HG03442 (cell line): ENCODE measurements at regions not wholly inside any gene's neighbourhood (a gene's known extent, or its start where the extent isn't known, plus 50 kb on each side); places are given as distances from the start of the nearest gene placed in this dataset.

ENCODE experiments used
- ATAC-seq: cut with Tn5 transposase; IDR thresholded peaks from one replicate; pipeline ENCODE4 v1.9.1; 2021; ENCODE audit warnings: mild to moderate bottlenecking, moderate library complexity; ENCODE audit not compliant: unreplicated experiment

DNA sequence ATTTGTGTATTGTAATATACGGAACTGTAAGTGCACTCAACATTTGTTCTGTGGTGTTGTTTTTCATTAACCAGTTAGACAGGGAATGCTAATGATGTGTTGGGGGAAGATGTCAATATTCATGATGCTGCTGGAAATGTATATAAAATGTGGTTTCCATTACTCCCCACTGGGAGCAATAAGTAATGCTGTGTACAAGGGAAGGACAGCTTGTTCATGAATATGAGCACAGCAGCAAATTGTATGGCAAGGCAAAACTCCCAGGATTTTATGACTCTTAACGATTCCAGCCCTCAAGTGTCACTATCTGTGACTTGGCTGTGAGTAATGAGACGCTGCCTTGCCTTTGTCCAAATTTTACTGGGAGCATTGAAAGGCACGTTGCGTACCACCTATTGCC is 312.4 kb upstream of the DDX18 start:
- ATAC-seq: no peak

DNA sequence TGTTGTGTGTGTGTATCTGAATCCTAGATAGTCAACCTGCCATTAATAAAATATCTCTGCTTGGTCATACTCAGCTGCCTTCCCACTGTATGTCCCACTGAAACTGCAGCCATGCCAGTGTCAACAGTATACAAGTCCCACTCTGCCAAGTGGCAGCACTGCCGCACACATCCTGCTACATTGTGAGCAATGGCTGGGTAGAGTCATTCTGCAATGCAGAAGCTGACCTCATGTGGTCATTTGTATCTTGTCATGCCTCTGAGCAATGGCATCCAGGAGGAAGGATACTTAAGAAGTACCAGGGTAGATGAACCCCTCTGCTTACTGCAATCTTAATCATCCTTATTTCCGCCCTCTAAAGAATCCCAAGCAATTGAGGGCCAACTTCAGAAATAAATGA is 302.2 kb upstream of the DDX18 start:
- ATAC-seq: no peak

DNA sequence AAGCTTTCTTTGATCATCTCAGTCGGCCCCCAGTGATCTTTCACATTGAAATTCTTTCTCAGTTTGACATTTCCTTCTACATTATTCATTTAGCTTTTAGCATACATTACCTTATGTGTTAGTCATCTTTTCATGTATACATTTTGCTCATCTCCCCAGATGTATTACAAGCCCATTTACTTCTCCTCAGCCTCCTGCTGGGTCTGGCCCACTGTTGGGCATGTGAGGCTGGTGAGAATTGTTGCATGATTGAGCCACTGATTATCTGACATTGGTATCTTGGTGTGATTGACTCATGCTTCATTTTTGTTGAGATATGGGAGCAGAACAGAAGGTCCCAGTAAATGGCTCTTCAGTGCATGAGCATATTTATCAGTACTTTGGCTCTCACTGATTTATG is 300.1 kb upstream of the DDX18 start:
- no peak for ATAC-seq

DNA sequence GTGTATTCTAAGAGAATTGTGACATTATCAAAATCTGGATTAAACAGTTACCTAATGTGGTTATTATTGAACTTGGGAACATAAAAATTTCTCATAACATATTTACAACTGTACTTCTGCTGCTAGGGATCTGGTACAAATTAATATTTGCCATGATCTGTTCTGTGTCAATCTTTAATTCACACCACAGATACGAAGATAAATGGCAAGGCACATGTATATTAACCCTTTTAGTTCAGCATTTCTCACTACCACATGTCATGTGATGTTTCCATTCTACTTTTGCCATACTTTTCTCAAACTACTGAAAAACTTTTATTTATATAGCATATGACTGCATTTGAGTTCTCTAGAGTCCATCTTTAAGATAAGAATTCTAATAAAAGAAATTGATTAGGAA is 295.3 kb upstream of the DDX18 start:
- no peak for ATAC-seq

DNA sequence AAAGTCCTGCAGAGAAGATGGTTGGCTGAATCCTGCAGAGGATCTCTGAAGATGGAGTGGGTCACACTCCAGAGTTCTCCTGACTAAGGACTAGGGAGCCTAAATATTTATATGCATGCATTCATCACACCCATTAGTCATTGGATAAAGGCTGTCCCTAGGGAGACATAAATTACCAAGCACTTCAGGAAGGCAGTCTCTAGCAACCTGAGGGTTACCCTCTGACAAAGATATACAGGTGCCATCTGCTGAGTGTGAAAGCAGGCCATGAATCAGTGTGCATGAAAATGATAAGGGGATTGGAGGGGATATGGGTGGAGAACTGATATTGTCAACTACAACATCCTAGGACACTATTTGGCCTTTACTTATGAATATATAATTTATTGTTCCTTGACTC is 294.8 kb upstream of the DDX18 start:
- ATAC-seq: no peak

DNA sequence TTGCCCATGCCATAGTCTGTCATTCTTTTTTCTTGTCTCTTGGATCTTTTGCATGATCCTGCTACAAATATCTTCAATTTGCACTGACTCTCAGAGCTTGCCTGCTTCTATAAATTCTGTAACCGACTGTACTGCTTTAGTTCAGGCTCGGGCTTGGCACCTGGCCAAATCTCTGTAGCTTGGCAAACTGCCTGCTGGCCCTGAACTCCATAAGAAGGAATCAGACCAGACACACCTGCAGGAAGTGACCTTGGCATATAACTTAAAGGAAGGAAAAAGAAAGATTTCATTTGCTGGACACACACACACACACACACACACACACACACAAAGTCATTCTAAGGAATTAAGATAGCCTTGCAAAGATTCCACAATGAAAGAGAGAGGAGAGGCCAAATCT is 291.2 kb upstream of the DDX18 start:
- ATAC-seq: no peak

DNA sequence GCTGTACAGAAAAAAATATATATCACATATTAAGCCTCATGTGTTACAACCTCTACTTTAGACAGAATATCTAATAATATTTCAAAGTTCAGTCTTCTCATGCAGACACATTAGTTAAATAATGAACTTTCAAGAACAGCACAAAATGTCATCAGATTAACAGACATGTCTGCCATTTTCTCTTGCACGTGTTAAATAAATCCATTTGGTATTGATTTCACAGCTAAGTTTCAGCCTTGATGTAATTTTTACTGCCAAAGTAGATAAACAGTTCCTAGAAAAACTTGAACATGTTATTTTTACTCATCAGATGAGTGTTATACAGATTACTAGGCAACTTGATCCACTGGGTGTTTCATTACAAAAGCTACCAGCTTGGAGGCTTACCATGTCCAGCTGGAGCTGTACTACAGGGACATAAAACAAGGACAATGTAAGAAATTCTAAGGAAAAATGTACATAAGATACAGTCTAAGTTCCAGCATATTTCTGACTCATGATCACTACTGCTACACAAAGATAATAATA is 290.7 kb upstream of the DDX18 start:
- no peak for ATAC-seq

DNA sequence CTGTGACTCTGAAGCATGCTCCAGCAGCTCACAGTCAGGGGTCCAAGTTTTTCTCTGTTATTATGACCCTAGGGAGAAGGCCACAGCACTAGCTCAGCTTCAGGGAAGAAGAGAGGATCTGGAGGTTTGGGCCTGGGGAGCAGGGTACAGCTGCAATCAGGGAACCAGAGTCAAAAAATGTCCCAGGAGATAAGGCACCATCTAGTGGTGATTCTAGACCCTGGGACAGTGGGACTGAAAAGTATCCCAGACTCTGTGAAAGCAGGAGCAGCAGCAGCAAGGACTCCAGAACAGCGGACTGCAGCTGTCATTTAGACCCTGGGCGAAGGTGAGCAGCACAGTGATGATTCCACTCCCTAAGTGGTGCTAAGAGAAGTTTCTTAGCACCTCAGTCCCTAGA is 278.4 kb upstream of the DDX18 start:
- no peak for ATAC-seq

DNA sequence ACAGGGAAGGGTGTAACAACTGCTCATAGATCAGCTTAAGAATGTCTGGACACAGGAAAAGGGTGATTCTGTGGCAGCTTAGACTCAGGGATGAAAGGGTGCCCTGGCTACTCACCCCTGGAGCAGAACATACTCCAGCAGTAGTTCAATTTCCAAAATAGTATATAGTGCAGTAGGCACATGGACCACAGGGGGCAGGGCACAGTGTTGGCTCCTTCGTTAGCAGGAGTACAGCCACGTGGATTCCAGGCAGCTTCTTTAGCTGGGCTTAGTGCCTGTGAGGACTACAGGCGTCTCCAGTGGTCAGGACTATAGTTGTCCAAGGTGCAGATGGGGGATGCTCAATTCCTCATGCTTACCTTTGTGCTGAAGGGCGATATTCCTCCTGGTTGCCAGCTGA is 277.5 kb upstream of the DDX18 start:
- no peak for ATAC-seq

DNA sequence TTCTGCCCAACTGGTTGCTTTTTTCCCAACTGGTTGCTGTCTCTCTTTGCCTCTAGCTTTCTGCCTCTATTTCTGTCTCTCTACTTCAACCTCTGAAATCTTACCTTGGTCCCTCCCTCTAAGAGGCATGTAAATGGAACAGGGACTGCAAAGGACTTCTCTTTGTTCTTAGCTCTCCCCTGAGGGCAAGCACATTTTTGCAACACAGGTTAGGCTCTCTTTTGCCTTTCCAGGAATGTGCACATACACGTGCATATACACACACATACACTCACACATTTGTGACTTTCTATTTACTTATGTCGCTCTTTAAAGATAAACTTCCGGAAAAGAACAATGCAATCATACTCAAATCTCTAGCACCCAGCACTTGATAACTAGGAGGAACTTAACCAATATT is 262.6 kb upstream of the DDX18 start:
- ATAC-seq: no peak

DNA sequence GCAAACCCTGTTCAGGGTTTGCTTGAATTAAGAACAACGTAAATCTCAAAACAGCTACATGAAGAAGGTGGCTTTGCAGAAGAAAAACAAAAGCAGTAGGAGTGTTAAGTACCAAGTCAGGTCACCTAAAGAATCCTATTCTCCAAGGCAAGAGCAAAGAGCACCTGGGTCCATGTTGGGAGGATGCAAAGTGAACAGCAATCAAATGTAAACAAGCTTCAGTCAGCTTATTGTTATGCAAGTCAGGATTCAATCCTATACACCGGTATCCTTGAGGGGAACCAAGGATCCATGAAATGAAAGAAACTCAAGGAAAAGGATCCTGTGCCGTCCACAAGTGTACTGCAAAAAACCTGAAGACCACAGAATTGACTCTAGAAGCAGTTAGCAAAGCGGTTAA is 261.0 kb upstream of the DDX18 start:
- no peak for ATAC-seq

DNA sequence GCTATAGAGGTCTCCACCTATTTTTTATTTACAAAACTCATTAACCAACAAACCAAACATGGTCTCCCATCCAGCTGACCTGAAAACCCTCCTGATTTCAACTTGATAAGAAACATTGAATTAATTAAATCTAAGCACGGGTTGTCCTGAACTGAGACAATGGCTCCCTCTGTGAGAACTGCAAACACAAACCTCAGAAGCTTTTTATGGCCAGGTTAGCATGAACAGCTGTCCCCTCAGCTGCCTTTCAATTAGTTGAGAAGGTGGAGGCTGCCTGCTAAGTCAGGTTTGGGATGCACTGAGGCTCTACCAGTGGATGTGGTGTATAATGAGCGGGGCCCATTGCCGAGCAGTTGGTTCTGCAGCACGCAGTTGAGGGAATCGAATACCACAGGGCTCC is 258.5 kb upstream of the DDX18 start:
- ATAC-seq: no peak

DNA sequence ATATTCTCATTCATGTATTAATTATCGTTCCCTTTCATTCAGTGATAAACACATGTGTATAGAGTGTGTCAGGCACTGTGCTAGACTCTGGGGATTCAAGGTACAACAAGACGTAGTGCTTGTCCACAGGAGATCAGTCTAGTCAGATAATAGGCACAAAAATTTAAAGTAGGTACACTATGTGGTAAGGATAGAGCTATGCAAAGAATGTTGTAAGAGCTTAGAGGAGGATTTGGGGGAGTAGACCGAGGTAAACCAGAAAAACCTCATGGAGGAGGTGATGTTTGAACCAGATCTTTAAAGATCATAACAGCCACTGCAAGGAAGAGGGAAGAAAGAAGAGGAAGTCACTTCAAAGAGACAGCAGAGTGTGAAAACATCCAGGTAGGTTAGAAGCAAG is 256.9 kb upstream of the DDX18 start:
- ATAC-seq: no peak

DNA sequence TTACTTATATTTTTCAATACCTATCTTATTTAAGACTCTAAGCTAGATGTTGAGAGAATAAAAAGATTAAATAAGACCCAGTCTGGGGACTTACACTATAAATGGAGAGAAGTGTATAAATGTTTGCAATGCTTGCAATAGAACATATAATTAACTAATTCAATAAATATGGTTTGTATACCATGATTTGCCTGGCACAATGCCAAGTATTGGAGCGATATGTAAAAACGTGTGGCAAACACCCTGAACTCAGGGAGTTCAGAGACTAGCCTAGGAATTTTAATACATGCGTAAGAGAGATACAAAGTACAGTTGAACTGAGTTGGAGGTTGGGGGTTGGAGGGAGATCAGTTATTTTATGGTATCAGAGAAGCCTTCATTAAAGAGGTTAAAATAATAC is 251.8 kb upstream of the DDX18 start:
- ATAC-seq: no peak

DNA sequence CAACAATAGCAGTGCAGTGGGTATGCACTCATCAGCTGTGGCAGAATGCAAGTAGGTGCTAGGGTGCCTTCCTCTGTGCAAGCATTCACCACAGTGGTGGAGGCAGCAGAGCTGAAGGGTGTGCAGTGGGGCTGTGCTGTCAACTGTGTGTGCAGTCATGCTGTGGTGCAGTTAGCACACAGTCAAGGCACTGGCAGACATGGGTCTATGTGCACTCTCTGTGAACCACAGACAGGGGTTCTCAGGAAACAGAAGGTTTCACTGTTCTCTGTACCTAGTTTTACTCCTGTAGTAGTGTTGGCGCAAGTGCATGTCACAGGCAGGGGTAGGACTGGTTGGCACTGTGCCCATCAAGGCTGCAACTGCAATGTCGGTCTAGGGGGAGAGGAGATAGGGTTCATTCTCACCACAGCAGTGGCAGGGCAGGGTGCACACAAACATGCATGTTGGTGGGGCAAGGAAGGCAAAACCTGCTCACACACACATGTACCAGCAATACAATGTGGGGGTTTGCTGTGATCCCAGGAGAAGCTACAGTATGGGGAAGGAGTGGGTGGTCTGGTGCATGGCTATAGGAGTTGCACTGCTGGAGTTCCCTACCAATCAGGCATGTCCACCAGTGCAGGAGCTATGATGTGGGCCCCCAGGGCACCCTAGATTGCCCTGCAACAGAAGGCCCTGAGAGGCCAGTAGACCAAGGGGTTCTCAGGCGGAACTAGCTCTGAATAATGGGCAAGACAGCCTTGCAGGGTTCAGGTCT is 242.7 kb upstream of the DDX18 start:
- no peak for ATAC-seq

DNA sequence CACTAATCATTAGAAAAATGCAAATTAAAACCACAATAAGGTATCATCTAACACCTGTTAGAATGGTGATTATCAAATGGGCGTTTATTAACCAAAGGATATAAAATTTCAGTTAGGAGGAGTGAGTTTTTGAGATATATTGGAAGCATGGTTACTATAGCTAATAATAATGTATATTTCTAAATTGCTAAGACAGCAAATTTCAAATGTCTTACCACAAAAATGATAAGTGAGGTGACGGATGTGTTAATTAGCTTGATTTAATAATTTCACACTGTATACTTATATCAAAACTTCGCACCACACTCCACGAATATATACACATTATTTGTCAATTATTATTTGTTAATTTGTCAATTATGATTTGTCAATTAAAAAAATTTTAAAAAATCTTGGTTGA is 227.2 kb upstream of the DDX18 start:
- ATAC-seq: no peak

DNA sequence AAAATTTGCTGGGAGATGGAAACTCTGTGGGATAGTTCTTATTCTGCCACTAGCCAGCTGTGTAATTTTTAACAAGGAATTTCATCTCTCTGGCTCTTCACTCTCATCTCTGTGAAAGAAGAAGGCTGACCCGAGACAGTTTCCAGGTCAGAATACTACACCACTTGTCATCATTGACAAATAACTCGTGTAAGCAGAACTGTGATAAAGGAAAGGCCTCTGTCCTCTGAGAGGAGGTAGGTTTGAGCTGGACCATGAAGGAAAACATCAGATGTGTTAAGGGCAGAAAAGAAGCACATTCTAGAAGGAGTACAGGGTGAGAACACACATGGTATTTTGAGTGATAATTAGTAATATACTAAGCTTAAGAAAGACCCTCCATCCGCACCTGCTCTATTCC is 211.4 kb upstream of the DDX18 start:
- ATAC-seq: no peak

DNA sequence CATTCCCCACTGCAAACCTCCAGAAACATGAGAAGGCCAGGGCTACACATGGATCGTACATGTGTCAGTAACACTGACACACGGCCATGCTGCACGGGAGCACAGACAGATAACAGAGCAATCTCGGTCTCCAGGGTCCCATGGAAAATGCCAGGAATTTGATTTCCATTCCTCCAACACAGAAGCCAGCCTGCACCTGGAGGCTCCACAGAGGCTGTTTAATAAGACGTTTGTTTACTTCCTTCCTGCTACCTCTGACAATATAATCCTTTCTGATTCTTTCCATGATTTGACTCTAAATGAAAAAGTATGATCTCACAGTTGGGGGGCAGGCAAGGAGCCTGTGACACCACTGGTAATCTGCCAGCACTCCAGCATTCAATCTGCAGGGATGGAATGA is 210.9 kb upstream of the DDX18 start:
- no peak for ATAC-seq

DNA sequence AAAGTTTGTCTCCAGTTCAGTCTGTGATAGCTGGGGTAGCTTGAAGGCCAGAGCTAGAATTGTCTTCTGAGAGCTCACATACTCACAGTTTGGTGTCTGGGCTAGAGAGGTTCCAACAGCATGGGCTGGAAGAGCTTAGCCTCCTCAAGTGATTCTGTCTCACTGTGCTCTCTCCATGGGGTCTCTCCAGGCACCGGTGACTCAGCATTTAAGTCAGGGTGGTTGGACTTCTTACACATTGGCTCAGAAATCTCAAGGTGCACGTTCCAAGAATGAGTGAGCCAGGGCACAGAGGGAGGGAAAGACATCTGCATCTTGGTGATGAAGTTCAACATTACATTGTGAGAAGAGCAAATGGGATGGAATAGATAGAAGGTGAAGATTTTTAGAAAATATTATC is 207.3 kb upstream of the DDX18 start:
- no peak for ATAC-seq

DNA sequence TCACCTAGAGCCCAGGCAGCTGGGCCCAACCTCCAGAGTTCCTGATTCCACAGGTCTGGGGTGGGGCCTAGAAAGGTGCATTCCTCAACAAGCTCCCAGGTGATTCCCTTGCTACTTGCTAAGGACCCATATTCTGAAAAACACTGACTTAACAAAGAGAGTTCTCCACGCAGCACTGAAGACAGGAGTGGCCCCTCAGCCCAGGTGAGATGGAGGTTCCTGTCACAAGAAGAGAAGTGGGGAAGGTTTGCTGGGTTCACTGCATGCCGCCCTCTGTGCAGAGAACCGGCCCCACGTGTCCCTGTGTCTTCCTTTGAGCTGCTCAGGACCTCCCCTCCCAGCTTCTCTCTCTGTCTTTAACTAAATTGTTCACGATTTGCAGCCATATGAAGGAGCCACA is 201.4 kb upstream of the DDX18 start:
- no peak for ATAC-seq

DNA sequence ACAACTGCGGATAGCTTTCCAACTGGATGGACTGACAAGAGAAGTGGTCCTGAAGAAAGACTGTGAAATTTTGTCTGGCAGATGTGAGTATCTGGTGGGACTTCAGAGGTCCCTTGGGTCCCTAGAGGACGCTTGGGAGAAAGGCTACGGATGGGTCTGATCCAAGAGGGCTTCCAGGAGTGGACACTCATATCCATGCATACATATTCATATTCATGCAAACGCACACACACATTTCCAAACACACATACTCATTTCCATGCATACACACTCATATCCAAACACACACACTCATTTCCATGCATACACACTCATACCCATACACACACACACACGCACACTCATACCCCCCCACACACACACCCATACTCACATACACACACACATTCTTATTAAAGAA is 200.2 kb upstream of the DDX18 start:
- ATAC-seq: no peak

DNA sequence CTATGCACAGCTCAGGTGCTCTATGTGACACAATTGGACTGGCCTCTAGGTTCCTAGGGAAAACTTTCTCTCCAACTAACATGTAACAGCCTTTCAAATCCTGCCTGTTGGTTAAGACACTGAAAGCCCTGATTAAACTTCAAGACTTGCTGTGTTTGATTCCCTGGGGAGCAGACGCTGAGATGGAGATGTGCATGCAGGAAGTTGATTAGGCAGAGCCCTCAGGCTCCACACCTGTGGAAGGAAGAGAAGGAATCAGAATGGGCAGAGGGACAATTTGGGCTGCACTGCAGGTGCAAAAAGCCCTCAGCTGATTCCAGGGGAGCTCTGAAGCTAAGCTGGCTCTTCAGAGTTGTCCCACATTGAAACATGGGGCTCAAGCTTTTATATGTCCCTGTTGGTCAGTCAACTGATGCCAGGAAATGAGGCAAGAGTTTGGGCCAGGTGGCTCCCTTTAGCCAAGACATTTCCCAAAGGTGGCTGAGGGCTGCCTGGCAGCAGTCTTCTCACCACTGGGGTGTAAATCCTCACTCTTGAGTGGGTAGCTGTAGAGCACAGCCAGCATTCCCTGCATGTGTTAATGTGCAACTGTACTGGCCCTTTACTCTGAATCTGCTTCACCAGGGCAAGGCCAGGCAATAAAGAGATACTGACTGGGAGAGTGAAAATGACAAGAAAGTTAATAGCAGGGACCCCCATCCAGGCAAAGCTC is 199.5 kb upstream of the DDX18 start:
- no peak for ATAC-seq

DNA sequence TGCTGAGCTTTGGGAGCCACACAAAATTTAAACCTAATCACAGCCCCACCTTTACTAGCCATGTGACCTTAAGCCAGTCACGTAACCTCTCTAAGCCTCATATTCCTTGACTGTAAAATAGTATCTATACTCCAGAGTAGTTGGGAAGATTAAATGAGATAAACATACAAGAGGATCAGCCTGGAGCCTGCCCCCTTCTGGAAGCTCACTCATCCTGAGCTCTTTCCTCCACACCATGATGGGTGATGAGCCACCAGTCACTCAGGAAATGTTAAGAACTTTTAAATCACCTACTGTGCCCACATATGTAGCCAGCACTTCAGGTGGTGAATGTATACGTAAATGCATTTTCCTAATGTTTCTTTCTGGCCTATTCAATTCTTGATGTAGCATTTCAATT is 195.9 kb upstream of the DDX18 start:
- no peak for ATAC-seq
